ENCODE measurements at regions not wholly inside any gene's neighbourhood (a gene's known extent, or its start where the extent isn't known, plus 50 kb on each side); places are given as distances from the start of the nearest gene placed in this dataset.
A peak's percentile ranks its signal among the peaks of the same experiment; 100 is the strongest.

DNA sequence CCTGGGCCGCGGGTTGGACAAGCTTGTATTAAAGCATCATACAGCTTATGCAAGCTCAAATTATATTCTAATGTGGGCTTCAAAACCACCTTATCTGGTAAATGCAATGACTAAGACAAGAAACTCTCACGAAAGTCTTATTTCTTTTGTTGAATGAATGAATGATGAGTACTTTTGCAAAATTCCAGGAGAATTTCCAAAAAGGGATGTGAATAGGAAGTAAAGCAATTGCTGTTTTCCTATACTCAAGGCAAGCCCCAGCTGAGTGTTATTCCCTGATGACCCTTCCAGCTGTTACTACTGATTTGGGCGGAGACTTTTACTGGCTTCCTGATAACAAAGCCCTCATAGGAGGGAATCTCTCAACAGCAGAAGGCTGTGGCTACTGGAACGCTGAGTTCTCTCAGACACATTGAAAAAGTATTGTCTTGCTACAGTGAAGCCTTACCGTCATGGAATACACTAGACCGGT lies 162.8 kb downstream of the SREK1 start:
- DNase-seq = no peak

DNA sequence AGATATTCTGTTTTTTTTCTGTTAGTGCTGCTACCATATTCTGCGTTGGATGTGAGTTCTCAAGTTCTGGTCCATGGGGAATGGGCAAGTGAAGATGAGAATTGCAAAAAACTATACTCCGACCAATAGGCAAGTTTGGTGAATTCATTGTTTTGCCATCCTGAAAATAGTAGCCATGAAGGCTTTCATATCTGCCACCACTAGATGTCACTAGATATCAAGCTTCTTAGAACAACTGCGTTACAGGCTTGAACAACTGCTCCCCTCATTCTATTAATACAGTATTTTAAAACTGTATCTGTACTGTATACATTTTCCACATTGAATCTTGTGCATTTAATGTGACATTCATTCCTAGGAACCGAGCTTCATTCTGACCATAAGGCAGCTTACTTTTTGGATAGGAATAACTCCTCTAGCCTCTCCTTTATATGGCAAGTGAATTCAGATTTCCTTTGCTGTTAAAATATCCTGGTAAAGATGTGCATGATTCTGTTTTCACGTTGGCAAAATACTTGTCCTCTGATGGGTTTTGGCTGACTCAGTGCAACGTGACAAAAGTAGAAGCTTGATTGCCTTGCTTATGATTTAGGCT lies 163.6 kb downstream of the SREK1 start:
- DNase-seq = peak; percentile 86

DNA sequence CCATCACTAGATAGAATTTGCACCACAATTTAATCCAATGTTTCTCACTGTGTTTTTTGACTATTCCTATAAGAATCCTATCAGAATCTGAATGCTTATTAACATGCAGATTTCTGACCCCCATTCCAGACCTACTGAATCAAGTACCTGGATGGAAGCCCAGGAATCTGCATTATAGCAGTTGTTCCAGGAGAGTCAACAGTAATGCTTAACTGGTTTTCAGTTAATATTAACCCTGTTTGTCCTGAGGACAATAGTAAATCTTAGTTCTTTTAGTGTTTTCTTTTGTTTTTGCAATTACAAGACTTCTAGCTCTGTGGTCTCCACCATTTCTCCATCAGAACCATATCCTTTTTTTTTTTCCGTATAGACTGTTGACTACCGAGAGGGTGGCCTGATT lies 168.2 kb downstream of the SREK1 start:
- DNase-seq = no peak

DNA sequence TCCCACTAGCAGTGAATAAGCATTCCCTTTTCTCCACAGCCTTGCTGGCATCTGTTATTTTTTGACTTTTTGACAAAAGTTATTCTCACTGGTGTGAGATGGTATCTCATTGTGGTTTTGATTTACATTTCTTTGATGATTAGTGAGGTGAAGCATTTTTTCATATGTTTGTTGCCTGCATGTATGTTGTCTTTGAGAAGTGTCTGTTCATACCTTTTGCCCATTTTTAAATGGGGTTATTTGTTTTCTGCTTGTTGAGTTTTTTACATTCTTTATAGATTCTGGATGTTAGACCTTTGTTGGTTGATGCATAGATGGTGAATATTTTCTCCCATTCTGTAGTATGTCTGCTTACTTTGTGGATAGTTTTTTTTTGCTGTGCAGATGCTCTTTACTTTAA lies 171.7 kb downstream of the SREK1 start:
- no peak for DNase-seq

DNA sequence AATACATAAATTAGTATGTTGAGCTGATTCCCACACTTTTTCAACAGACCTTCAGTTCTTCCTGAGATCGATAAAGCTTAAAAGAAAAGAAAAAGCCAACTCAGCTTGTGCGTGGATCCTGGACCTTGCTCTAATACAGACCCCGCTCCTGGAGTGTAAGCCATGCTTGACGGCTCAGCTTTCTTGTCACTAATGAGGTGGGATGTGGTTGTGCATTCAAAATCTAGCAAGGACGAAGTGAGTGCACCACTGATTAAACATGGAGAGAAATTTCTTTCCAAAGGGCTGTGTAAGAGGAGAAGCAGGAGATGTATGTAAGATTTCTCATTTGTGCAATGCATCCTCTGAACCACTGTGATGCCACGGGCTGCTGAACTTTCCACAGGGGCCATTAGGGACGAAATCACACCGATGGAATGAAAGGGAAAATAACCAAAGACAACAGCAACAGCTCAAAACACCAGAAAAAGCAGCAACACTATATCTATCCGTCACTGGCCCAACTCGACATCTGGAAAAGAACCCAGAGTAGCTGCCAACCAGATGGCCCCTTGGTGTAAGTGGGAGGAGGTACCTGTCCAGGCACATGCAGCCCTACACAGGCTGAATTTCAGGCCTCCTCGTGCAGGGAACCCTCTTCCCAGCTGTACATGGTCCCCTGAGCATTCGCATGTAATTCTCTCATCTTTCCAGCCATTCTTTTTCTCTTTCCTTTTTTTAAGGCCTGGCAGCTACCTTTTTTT lies 178.9 kb downstream of the SREK1 start:
- DNase-seq = peak; percentile 85

DNA sequence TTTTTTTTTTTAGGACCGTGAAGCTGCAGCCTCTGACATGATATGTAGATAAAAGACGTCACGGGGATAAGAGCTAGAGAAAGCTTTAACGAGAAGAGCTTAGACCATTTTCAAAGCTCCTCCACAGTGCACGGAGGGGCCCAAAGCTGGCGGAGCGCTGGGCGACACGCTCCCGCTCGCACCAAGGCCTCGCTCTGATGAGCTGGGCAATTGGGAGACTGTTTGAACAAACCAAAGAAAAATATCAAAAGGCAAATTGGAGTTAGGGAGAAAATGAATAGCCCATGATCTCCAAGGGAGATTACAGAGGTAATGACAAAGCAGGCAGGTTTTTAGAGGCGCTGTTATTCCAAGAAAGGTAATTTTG lies 179.4 kb downstream of the SREK1 start:
- no peak for DNase-seq

DNA sequence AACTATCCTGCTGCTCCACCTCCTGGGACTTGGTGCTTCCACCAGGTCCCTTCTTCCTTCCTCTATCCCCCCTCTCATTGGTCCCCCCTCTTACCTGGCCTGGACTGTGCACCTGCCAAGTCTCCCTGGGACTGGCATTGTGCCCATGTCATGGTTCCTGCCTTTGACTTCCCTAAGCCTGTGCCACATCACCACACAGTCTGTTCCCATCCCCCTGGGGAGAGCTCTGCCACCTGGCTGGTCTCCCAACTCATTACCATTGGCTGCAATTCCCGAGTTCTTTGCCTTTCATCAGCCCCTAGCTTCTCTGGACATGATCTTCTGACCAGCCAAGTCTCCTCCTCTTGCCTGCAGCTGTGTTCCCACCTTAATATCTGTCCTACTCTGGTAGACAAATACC lies 180.3 kb downstream of the SREK1 start:
- peak; percentile 78 for DNase-seq

DNA sequence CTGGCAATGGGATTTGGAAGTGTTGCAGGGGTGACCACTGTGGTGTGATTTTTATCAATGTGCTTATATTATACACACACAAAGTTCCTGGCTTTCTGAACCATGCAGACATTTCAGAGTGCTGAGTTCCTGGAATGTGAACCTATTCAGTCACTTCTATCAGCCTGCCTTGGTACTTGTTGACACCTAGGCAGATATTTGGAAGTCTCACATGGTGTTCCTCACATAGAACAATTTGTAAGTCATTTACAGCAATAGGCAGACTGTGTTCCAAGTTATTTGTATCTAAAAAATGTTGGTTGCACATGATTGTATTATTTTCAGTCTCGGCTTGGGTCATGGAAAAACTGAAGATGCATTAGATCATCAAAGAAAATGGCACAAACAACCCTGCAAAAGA lies 182.2 kb downstream of the SREK1 start:
- no peak for DNase-seq

DNA sequence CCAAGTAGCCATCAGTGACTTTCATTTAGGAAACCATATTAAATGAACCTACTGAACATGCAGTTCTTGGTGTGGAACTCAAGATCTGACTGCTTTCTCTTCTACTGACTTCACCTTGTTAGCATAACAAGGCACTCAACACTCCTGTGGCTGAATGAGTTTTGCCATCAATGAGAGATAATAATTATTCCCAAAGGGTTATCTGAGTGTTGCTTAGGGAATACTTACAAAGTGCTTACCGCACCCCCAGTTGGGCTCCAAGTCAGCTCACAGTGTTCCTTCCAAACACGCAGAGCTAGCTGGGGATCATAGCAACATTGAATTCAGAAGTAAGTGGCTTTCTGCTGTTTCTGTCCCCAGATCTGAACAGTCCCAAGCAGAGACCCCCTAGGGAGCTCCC lies 182.9 kb downstream of the SREK1 start:
- no peak for DNase-seq

DNA sequence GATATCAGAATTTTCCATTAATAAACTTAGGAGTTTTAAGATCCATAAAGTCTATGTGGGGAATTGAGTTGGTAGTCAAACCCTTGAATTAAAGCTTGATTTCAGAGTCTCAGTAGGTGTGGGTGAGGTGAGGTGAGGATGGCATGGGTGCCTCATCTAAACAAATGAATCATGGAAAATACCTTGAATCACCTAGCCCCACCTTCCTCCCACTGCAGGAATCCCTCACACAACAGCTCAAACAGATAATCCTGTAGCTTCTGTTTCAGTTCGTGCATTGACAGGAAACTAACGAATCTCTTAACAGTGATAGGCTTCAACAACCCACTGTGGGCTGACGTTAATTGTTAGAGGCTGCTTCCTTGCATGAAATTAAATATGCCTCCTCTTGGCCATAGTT lies 185.0 kb downstream of the SREK1 start:
- no peak for DNase-seq

DNA sequence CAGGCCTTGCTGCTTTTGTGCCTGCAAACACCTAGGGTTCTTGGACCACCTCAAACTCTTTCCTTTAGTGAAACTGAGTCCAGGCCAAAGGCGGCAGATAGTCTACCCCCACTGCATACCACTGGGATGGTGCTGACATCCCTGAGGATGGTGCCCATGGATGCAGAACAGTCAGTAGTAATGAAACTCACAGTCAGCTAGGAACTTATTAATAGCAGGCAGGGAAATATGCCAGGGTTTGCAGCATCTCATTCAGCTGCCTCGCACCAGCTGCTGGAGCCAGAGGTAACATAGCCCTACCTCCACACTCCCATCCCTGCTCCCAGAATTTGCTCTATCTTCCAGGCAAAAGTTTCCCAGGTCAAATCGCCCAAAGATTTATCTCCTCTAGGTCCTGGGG lies 189.1 kb downstream of the SREK1 start:
- peak; percentile 16 for DNase-seq

DNA sequence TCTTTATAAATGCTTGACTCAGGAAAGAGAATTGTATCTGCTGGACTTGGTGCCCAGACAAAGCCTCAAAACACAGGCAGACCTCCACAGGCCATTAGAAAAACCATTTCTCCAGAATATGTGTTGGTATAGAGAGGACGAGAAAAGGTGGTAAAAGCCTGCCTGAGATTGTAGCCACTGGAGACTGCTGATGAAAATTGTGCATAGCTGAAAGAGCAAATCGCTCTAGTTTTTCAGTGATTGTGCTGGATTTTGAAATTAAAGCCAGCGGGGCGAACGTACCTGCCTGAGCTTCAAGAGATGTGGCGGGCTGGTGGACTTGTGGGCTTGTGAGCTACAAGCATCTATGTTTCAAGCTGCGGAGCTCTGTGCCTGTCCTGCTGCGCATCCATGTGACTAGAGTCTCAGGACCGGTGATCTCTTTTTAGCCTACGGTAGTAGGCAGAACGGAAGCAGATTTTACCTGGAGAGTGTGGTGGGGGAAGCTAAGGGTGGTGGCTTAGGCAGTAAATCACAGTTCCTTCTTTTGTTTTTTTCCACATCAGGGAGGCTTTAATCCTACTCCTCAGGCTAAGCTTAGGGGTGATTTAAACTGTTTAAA lies 193.6 kb downstream of the SREK1 start:
- no peak for DNase-seq

DNA sequence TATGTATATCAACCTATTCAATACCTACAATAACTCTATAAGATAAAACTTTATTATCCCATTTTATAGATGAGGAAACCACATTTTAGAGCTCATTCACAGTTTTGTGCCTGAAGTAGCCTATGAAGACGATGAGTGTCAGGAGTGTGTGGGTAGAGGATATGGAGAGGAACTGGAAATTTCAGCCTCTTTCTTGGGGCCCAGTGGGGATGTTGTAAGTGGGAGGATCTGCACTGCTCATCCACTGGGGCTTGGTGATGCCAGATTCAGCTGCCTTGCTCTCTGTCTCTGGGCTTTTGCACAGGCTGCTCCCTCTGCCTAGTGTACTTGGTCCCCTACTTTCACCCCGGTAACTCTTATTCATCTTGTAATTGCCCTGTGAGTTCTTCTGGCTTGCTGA lies 194.7 kb downstream of the SREK1 start:
- no peak for DNase-seq

DNA sequence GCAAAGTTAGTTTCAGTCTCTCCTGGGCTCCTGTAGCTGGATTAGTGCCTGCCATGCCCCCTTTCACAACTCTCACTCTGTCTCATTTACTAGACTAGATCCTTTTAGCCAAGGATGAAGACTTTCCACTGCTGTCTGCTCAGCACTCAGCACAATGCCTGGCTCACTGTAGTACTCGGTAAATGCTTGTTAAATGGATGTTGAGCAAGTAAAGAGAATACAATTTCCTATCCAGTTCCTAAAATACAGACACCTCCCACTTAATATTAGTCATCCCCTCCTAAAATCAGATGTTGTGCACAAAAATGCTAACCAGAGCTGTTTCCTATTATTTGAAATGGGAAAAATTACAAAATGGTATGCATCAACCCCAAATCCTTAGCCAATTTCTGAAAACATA lies 195.8 kb downstream of the SREK1 start:
- DNase-seq = no peak

DNA sequence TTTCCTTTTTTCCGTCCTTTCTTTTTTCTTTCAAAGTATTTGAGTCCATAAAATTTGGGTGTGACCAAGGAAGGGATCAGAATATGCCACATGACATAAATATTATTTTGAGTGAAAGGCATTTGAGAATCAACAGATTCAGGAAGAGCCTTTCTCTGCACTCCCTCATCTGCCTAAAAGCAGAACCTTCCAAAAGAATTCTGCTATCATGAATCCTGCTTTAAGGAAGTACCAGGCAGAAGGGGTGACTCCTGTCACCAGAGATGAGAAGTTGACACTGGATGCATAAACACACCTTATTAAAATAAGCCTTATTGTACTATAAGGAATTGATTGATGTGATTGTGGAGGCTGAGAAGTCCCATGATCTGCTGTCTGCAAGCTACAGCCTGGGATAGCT lies 196.7 kb downstream of the SREK1 start:
- no peak for DNase-seq

DNA sequence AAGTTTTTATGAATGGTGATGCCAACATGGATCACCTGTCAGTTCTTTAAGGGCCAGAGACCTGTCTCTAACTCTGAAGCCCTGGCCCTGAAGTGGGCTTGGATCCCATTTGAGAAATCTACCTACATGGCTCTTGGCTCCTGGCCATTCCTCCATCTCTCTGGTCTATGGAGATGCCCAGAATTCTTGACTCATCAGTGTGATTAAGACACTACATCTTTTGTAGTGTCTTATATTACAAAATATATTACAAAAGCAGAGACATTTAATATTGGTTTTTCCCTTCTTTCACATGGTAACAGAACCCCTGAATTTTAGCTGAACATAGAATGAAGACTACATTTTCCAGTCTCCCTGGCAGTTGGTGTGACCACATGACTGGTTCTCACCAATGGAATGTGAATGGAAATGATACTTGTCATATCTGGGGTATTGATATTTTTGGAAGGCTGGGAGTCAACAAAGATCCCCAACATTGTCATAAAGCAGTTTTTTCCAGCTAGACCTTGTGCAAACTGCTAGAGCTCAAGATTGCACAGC lies 198.3 kb downstream of the SREK1 start:
- DNase-seq = no peak

DNA sequence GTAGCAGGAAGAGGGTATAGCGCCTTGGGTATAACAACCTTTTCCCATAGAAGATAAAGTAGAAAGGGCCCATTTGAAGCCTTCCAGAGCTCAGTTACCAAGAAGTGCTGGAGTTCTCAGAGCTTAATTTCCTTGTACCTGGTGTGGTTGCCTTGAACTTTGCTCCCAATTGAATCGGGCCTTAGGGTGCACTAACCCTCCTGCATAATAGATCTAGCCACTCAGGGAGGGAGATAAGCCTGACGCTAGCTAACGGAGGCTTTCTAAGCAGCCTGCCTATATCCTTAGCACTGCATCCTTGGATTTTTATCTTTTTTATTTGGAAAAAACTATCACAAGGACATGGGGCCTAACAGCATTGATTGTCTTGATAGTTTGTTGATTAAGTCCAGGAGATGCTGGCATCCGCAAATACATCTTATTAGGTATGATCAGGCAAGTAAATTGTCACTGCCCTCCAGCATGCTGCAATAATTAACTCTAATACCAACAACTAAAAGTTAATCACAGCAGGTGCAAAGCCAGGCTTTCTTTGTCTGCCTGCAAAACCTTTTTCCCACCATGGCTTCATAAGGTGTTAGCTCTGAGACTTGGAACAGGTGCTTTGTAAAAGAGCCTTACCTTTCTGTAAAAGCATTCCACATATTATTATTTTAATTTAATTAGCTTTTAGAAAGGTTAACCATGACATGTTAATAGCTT lies 199.4 kb downstream of the SREK1 start:
- no peak for DNase-seq

DNA sequence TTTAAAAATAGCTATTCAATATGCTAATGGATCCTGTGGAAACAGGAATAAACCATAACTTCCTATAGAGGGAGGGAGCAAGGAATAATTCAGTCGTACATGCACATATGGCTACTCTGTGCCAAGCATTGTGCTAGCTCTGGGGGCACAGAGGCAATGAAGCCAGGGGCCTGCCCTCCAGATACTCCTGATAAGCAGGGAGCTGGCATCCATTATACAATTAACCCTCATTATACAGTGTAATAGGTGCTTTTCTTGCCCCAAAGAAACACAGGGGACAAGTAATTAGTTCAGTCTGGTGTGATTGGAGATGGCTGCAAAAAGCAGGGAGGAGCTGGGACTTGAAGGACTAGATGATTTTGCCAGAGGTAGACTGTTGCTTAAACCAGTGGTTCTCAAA lies 200.4 kb downstream of the SREK1 start:
- no peak for DNase-seq

DNA sequence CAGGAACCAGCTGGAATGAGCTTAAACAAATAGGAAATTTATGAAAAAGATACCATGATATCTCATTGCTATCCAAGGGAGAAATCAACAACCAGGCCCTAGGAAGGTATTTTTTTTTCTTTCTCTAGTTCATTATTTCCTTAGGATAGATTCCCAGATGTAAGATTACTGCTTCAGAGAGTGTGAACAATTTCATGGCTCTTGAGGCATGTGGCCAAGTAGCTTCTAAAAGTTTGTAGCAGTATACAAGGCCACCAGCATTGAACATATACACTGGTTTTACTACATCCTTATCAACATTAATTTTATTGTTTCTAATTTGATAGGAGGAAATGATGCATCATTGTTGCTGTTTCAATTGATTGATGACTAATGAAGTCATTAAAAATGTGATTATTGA lies 201.2 kb downstream of the SREK1 start:
- no peak for DNase-seq

DNA sequence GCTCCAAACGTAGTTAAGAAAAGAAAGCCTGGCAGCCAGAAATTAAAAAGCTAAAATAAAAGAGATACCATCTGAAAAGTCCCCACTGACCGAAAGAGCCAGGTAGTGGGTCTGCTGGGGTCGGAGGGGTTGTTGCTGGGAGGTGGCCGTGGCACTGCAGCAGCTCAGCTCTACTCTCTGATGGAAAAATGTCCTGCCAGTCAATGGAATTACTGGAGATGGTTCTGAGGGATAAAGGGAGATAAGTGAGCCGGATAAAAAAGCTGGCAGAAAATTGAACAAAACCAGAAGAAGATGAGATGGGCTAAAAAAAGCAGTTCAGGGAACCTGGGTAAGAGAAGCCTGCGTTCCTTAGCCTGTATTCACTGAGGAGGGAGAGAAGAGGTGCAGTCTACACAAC lies 202.8 kb downstream of the SREK1 start:
- DNase-seq = no peak

DNA sequence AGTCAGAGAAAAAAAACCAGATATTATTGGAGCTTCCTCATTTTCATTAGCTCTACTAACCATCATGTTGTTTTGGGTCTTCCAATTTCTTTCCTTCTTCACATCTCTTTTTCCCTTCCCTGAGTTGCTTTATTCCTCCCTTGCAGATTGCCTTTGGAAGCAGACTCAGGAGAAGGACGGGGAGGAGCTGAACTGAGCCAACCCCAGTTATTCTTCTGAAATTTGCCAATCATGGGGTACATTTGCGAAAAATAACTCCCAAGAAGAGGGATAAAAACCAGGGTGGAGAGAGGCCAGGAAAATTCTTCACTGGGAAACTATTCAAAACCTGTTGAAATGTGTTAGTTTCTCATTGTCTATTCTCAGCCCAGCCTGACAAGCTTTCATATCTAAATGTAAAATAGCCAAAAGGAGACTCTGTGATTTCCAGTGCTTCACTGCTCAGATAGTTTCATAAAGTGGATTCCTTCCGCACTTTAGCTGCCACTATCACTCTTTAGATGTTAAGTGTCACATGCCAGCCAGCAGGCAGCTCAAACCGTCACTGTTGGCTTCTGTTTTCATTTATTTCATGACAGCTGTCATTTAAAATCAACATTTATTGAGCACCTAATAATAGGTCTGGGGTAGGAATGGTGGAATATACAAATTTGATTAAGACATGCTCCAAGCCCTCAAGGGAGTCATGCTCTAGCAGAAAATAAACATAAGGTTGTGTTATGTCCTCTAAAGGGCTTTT lies 204.5 kb downstream of the SREK1 start:
- no peak for DNase-seq

DNA sequence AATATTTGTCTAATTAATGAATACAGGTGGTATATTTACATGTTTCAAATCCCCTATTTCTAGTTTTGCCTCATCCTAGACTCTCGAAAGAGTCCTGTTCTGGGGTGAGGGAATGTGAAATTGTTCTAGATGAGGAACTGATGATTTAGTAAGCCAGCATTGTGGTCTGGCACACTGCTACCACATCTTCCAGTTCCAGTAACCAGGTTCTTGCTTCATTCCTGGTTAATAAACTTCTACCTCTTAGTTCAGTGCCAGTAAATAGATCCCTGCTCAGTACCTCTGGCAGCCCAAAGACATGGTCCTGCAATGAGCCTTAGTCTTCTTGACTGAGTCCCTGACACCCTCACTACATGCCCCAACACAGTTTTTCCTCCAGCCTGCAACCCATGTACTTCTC lies 207.7 kb downstream of the SREK1 start:
- DNase-seq = no peak

DNA sequence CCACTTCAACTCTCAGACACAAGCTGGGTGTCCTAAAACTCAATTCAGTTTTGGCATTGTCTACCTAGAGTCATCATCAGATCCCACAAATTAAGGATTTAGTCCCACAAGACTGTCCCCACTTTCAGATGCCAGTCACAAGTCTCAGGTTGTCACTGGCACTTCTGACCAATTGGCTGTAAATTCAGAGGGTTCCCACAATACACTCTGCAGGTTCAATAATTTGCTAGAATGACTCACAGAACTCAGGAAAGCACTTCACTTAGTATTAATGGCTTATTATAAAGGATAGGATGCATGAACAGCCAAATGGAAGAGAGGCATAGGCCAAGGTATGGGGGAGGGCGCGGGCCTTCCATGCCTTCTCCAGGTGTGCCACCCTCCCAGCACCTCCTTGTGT lies 209.1 kb downstream of the SREK1 start:
- no peak for DNase-seq
